ENCODE measurements at regions not wholly inside any gene's neighbourhood (a gene's known extent, or its start where the extent isn't known, plus 50 kb on each side); places are given as distances from the start of the nearest gene placed in this dataset.
A peak's percentile ranks its signal among the peaks of the same experiment; 100 is the strongest.
"Not testable (repeated sequence)": the region's sequence is repeated elsewhere in the genome, so short reads cannot be mapped to it uniquely, and the experiment has no call there.

DNA sequence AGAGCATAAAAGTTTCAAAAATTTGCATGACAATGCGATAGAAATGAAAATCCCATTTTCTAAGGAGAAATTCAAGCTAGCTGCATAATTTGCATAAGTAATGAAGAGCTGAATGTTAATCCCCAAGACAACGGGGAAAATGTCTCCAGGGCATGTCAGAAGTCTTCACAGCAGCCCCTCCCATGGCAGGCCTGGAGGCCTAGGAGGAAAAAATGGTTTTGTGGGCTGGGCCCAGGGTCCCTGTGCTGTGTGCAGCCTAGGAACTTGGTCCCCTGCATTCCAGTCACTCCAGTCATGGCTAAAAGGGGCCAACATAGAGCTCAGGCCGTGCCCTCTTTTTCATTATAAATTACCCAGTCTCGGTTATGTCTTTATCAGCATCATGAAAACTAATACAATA is 494.1 kb upstream of the NR5A2 start:
- FAIRE-seq; H3K79me2 ChIP-seq (ENCODE audit: insufficient read depth, low read length); DNase-seq (ENCODE audit: low spot score); ATAC-seq; H3K4me3 ChIP-seq (replicated peaks in 1 of 3; ENCODE audit: insufficient read depth in 1 of 3, low read depth in 2 of 3, low read length in 3 of 3); H3K4me2 ChIP-seq (ENCODE audit: low read depth, low read length); POLR2A ChIA-PET; in situ Hi-C loops (cut with HindIII; ENCODE audit: extremely low pct_ligation_motif_present, low pct_unique_long_range_greater_than_20kb); H3K27me3 ChIP-seq (ENCODE audit: control insufficient read depth in 1 of 2, insufficient read depth in 2 of 2, low read length in 2 of 2); BruUV-seq (replicated peaks); H4K20me1 ChIP-seq (ENCODE audit: insufficient read depth, low read length); CTCF ChIA-PET (ENCODE audit: low intra/inter-chr PET ratio, low total read pairs); H3K9ac ChIP-seq (ENCODE audit: insufficient read depth, low read depth, low read length); H3K4me1 ChIP-seq (ENCODE audit: insufficient read depth, low read length); H2AFZ ChIP-seq (ENCODE audit: low read length); H3K27ac ChIP-seq (ENCODE audit: extremely low read length, insufficient read depth, low read length); H3K36me3 ChIP-seq (replicated peaks in 1 of 2; ENCODE audit: control insufficient read depth in 1 of 2, insufficient read depth in 2 of 2, low read length in 2 of 2); intact Hi-C loops (cut with micrococcal nuclease; ENCODE audit: unreplicated experiment): not testable (repeated sequence)
- 0% methylated on average over 4 of the region's 4 CpGs for WGBS (ENCODE audit: low lambda C conversion rate)
- H3K9me3 ChIP-seq (ENCODE audit: low read length) = peaks cover 59% of the 10 kb centered on the region

- CTCF ChIA-PET (ENCODE audit: low intra/inter-chr PET ratio, low total read pairs) = no interaction called here
- intact Hi-C loops (cut with micrococcal nuclease; ENCODE audit: unreplicated experiment) = no loop called here
- POLR2A ChIA-PET = no interaction called here
These were observed 481.7 kb upstream of the NR5A2 start for GRCh38 chr1:199545780-199546179.

More at GRCh38 chr1:199545780-199546179, 481.7 kb upstream of the NR5A2 start:
- no peak overlapping the region for H3K27ac ChIP-seq (ENCODE audit: extremely low read length, insufficient read depth, low read length)
- no TSS peak for BruUV-seq (replicated peaks)
- no peak for TF ChIP-seq ZNF296 (CRISPR knock-in tag; conservative IDR thresholded peaks at IDR 0.05)
- TF ChIP-seq STAG1 (CRISPR knock-in tag; IDR thresholded peaks at IDR 0.05) = peak; percentile 18; the same call in 1 of the 2 replicates
- TF ChIP-seq, protein P1, sequence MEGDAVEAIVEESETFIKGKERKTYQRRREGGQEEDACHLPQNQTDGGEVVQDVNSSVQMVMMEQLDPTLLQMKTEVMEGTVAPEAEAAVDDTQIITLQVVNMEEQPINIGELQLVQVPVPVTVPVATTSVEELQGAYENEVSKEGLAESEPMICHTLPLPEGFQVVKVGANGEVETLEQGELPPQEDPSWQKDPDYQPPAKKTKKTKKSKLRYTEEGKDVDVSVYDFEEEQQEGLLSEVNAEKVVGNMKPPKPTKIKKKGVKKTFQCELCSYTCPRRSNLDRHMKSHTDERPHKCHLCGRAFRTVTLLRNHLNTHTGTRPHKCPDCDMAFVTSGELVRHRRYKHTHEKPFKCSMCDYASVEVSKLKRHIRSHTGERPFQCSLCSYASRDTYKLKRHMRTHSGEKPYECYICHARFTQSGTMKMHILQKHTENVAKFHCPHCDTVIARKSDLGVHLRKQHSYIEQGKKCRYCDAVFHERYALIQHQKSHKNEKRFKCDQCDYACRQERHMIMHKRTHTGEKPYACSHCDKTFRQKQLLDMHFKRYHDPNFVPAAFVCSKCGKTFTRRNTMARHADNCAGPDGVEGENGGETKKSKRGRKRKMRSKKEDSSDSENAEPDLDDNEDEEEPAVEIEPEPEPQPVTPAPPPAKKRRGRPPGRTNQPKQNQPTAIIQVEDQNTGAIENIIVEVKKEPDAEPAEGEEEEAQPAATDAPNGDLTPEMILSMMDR (CRISPR knock-in tag; IDR thresholded peaks at IDR 0.05) = peak; percentile 21
- TF ChIP-seq, protein P2, sequence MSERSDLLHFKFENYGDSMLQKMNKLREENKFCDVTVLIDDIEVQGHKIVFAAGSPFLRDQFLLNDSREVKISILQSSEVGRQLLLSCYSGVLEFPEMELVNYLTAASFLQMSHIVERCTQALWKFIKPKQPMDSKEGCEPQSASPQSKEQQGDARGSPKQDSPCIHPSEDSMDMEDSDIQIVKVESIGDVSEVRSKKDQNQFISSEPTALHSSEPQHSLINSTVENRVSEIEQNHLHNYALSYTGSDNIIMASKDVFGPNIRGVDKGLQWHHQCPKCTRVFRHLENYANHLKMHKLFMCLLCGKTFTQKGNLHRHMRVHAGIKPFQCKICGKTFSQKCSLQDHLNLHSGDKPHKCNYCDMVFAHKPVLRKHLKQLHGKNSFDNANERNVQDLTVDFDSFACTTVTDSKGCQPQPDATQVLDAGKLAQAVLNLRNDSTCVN (CRISPR knock-in tag; IDR thresholded peaks at IDR 0.05; ENCODE audit: borderline replicate concordance) = no peak
- TF ChIP-seq, protein P3, sequence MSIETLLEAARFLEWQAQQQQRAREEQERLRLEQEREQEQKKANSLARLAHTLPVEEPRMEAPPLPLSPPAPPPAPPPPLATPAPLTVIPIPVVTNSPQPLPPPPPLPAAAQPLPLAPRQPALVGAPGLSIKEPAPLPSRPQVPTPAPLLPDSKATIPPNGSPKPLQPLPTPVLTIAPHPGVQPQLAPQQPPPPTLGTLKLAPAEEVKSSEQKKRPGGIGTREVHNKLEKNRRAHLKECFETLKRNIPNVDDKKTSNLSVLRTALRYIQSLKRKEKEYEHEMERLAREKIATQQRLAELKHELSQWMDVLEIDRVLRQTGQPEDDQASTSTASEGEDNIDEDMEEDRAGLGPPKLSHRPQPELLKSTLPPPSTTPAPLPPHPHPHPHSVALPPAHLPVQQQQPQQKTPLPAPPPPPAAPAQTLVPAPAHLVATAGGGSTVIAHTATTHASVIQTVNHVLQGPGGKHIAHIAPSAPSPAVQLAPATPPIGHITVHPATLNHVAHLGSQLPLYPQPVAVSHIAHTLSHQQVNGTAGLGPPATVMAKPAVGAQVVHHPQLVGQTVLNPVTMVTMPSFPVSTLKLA (IDR thresholded peaks at IDR 0.05) = no peak
- TF ChIP-seq, protein P4, sequence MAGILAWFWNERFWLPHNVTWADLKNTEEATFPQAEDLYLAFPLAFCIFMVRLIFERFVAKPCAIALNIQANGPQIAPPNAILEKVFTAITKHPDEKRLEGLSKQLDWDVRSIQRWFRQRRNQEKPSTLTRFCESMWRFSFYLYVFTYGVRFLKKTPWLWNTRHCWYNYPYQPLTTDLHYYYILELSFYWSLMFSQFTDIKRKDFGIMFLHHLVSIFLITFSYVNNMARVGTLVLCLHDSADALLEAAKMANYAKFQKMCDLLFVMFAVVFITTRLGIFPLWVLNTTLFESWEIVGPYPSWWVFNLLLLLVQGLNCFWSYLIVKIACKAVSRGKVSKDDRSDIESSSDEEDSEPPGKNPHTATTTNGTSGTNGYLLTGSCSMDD (CRISPR knock-in tag; IDR thresholded peaks at IDR 0.05) = no peak
- no peaks in the 10 kb centered on the region for H3K4me1 ChIP-seq (ENCODE audit: insufficient read depth, low read length)
- WGBS (ENCODE audit: low lambda C conversion rate) = 0% methylated on average over 1 of the region's 1 CpG
- H3K4me3 ChIP-seq (replicated peaks in 1 of 3; ENCODE audit: insufficient read depth in 1 of 3, low read depth in 2 of 3, low read length in 3 of 3) = no peak overlapping the region
- no peak overlapping the region for H2AFZ ChIP-seq (ENCODE audit: low read length)
- H3K4me2 ChIP-seq (ENCODE audit: low read depth, low read length) = no peak overlapping the region
- H3K79me2 ChIP-seq (ENCODE audit: insufficient read depth, low read length) = no peaks in the 10 kb centered on the region
- no peak overlapping the region for H3K9ac ChIP-seq (ENCODE audit: insufficient read depth, low read depth, low read length)
- no peak for DNase-seq (ENCODE audit: low spot score)
- no peak; the same call in 2 of the 3 replicates for ATAC-seq
- H3K9me3 ChIP-seq (ENCODE audit: low read length) = peaks cover 12% of the 10 kb centered on the region
- no peak for FAIRE-seq
- no peaks in the 10 kb centered on the region for H4K20me1 ChIP-seq (ENCODE audit: insufficient read depth, low read length)
- in situ Hi-C loops (cut with HindIII; ENCODE audit: extremely low pct_ligation_motif_present, low pct_unique_long_range_greater_than_20kb) = no loop called here
- H3K36me3 ChIP-seq (replicated peaks in 1 of 2; ENCODE audit: control insufficient read depth in 1 of 2, insufficient read depth in 2 of 2, low read length in 2 of 2) = no peaks in the 10 kb centered on the region
- H3K27me3 ChIP-seq (ENCODE audit: control insufficient read depth in 1 of 2, insufficient read depth in 2 of 2, low read length in 2 of 2) = no peaks in the 10 kb centered on the region
